ENCODE measurements at regions not wholly inside any gene's neighbourhood (a gene's known extent, or its start where the extent isn't known, plus 50 kb on each side); places are given as distances from the start of the nearest gene placed in this dataset.

DNA sequence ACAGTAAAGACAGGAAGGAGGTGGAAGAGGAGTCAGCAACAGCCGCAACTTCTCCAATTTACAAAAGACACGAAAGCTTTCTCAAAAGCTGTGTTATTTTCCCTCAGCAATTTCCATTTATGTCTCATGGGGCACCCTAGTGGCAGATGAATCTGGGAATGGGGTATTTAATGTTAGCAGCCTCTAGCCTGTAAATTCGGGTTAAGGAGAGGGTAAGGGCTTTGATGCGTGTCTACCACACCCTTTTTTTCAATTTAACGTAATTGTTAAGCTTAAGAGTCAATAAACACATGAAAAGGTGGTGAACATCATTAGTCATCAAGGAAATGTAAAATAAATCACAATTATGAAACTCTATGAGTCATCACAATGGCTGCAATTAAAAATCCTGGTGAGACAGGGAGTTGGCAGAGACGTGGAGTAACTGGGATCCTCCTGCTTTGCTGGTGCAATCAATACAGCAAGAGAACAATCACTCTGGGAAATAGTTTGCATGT lies 986.4 kb downstream of the AACS start:
- Histone ChIP-seq H3K9me2 (replicated peaks; ENCODE audit: insufficient read depth, low read length) (no peaks in the 10 kb centered on the region), H3K9me3 (ENCODE audit: low read length) (0 out of 2 replicates have a peak, but pooled peaks cover 9% of the 10 kb centered on the region), H3K79me2 (ENCODE audit: low read length) (no peaks in the 10 kb centered on the region), H3K36me3 (ENCODE audit: insufficient read depth, low read length) (no peaks in the 10 kb centered on the region), H3K4me1 (ENCODE audit: low read length) (no peaks in the 10 kb centered on the region), H3K4me2 (ENCODE audit: low read depth, low read length, poor library complexity, severe bottlenecking) (no peak overlapping the region), H3K9ac (ENCODE audit: low read length) (no peak overlapping the region), H4K20me1 (ENCODE audit: insufficient read depth, low read depth, low read length) (no peaks in the 10 kb centered on the region), H3K4me3 (ENCODE audit: low read length) (no peak overlapping the region), H3K27me3 (ENCODE audit: low read length) (no peaks in the 10 kb centered on the region), H2AFZ (ENCODE audit: low read length) (no peak overlapping the region), H3K27ac (ENCODE audit: low read length) (no peak overlapping the region)
- no peak for DNase-seq

DNA sequence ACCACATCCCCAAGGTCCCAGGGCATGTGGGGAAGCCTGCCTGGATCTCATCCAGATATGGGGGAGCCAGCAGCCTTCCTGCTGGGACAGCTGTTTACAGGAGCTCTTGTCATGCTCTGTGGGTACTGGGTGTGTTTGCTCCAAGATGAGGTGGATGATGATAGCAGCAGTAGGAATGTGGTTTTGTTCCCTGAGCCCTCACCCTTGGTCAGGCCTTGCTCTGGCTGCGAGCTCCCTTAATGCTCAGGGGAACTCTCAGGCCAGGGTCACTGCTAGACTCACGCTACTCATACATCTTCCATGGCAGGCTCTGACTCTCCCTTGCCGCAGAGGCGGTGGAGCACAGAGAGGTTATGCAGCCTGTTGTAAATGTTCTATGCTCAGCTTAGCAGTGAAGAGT lies 990.3 kb downstream of the AACS start:
- Histone ChIP-seq H3K4me2 (ENCODE audit: low read depth, low read length, poor library complexity, severe bottlenecking) (no peak overlapping the region), H2AFZ (ENCODE audit: low read length) (no peak overlapping the region), H3K79me2 (ENCODE audit: low read length) (no peaks in the 10 kb centered on the region), H3K4me1 (ENCODE audit: low read length) (no peaks in the 10 kb centered on the region), H3K27me3 (ENCODE audit: low read length) (no peaks in the 10 kb centered on the region), H3K4me3 (ENCODE audit: low read length) (no peak overlapping the region), H3K9ac (ENCODE audit: low read length) (no peak overlapping the region), H3K27ac (ENCODE audit: low read length) (no peak overlapping the region), H3K9me2 (replicated peaks; ENCODE audit: insufficient read depth, low read length) (no peaks in the 10 kb centered on the region), H3K36me3 (ENCODE audit: insufficient read depth, low read length) (no peaks in the 10 kb centered on the region), H3K9me3 (ENCODE audit: low read length) (0 out of 2 replicates have a peak, but pooled peaks cover 2% of the 10 kb centered on the region), H4K20me1 (ENCODE audit: insufficient read depth, low read depth, low read length) (no peaks in the 10 kb centered on the region)
- no peak for DNase-seq

DNA sequence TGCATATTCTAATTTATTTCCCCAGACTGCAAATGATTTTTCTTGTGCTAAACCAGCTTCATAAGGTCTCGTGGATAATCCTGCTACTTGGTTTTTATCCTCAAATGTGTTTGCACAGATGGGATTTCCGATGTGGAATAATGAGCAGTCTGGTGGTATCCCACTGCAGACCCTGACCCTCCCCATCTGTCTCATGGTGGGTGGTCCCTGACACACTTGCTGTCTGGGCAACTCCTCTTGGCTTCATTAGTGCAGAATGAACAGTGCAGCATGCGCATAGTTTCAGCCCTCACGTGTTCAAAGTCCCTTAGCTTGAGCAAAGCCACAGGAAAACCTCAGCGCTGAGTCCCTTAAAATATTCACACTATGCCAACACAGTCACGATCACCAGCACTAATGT lies 996.5 kb downstream of the AACS start:
- no peak for DNase-seq
- Histone ChIP-seq H3K27ac (ENCODE audit: low read length) (no peak overlapping the region), H2AFZ (ENCODE audit: low read length) (no peak overlapping the region), H4K20me1 (ENCODE audit: insufficient read depth, low read depth, low read length) (no peaks in the 10 kb centered on the region), H3K4me3 (ENCODE audit: low read length) (no peak overlapping the region), H3K9me3 (ENCODE audit: low read length) (no peaks in the 10 kb centered on the region), H3K4me2 (ENCODE audit: low read depth, low read length, poor library complexity, severe bottlenecking) (no peak overlapping the region), H3K79me2 (ENCODE audit: low read length) (no peaks in the 10 kb centered on the region), H3K36me3 (ENCODE audit: insufficient read depth, low read length) (no peaks in the 10 kb centered on the region), H3K9ac (ENCODE audit: low read length) (no peak overlapping the region), H3K27me3 (ENCODE audit: low read length) (no peaks in the 10 kb centered on the region), H3K4me1 (ENCODE audit: low read length) (no peaks in the 10 kb centered on the region), H3K9me2 (replicated peaks; ENCODE audit: insufficient read depth, low read length) (no peaks in the 10 kb centered on the region)

DNA sequence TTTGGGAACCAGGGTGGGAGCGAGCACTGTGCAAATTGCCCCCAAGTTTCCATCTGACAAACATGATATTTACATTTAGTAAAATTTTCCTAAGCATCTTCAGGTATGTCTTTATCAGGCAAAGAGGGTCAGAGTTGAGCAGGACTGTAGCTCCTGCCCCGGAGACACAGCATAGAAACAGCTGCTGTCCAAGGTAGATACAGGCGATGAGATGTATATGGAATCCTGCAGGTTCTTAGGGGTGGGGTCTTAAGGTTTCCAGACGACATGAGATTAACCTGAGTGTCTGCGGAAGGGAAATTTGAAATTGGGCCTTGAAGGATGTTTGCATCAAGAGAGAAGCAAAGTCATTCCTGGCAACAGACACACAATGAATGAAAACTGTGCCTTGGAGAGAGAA lies 998.8 kb downstream of the AACS start:
- Histone ChIP-seq H3K27ac (ENCODE audit: low read length) (no peak overlapping the region), H3K36me3 (ENCODE audit: insufficient read depth, low read length) (no peaks in the 10 kb centered on the region), H3K9me3 (ENCODE audit: low read length) (no peaks in the 10 kb centered on the region), H3K4me1 (ENCODE audit: low read length) (no peaks in the 10 kb centered on the region), H2AFZ (ENCODE audit: low read length) (no peak overlapping the region), H3K4me3 (ENCODE audit: low read length) (no peak overlapping the region), H3K27me3 (ENCODE audit: low read length) (no peaks in the 10 kb centered on the region), H3K9ac (ENCODE audit: low read length) (no peak overlapping the region), H3K79me2 (ENCODE audit: low read length) (no peaks in the 10 kb centered on the region), H3K9me2 (replicated peaks; ENCODE audit: insufficient read depth, low read length) (no peaks in the 10 kb centered on the region), H3K4me2 (ENCODE audit: low read depth, low read length, poor library complexity, severe bottlenecking) (no peak overlapping the region), H4K20me1 (ENCODE audit: insufficient read depth, low read depth, low read length) (no peaks in the 10 kb centered on the region)
- no peak for DNase-seq

DNA sequence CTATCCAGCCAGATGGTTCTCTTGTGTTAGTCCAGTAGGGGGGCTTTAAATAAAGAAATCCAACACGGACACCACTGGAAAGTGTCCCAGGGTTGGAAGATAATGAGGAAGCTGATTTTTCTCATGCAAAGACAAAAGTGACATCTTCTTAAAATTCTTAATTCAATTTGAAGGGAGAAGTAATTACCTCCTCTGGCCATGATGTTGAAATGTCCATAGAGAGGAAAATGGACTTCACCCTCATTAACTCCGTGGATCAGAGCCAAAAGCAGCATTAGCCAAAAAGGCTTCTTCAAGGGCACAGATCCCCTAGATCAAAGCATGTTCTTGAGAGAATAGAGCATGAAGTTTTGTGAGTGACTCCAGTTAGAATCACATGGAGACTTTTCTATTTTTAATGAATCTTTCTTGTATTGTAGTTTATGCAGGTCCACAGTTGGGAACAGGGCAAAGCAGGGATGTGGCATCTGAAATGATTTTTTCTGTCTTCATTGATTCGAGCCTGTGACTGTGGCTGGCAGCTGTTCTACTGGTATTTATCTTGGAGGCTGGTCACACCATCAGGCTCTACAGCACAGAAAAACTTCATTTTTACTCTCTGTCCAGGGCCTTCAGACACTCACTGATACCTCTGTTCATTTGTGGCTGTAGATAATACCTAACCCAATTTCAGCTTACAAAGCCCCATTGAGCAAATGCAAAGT lies 1002.5 kb downstream of the AACS start:
- no peaks in the 10 kb centered on the region for H3K79me2 ChIP-seq (ENCODE audit: low read length)
- H3K36me3 ChIP-seq (ENCODE audit: insufficient read depth, low read length): no peaks in the 10 kb centered on the region
- no peak for DNase-seq
- H4K20me1 ChIP-seq (ENCODE audit: insufficient read depth, low read depth, low read length): no peaks in the 10 kb centered on the region
- H2AFZ ChIP-seq (ENCODE audit: low read length): no peak overlapping the region
- no peak overlapping the region for H3K4me2 ChIP-seq (ENCODE audit: low read depth, low read length, poor library complexity, severe bottlenecking)
- no peak overlapping the region for H3K27ac ChIP-seq (ENCODE audit: low read length)
- H3K4me1 ChIP-seq (ENCODE audit: low read length): no peaks in the 10 kb centered on the region
- no peaks in the 10 kb centered on the region for H3K27me3 ChIP-seq (ENCODE audit: low read length)
- H3K9me2 ChIP-seq (replicated peaks; ENCODE audit: insufficient read depth, low read length): no peaks in the 10 kb centered on the region
- H3K9ac ChIP-seq (ENCODE audit: low read length): no peak overlapping the region
- H3K9me3 ChIP-seq (ENCODE audit: low read length): no peaks in the 10 kb centered on the region
- no peak overlapping the region for H3K4me3 ChIP-seq (ENCODE audit: low read length)

DNA sequence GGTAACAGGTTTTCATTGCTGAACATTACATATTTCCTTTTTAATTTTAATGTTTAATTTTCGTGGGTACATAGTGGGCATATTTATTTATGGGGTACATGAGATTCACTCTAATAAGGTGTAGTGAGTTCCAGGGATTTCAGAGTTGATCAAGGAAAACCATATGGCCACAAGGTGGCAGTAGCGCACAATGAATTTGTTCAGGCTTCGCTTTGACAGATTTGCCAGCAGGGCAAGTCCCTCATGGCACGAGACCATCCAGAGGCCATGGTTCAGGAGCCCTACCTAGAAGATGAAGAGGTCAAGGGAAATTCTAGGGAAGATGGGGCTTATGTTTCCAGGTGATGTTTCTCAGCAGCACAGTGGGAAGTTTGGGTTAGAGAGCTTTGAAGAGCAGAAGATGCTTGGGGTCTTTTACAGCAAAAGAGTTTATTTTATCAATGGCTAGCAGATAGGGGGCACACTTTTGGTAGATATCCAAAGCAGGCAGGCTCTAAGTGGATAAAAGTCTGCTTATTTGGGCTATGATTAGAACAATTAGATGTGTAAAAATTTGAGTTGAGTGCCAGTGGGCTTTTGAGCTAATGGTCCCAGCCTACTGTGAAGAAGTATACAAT lies 1004.4 kb downstream of the AACS start:
- H3K27ac ChIP-seq (ENCODE audit: low read length): no peak overlapping the region
- no peaks in the 10 kb centered on the region for H3K79me2 ChIP-seq (ENCODE audit: low read length)
- no peaks in the 10 kb centered on the region for H4K20me1 ChIP-seq (ENCODE audit: insufficient read depth, low read depth, low read length)
- no peaks in the 10 kb centered on the region for H3K27me3 ChIP-seq (ENCODE audit: low read length)
- H3K9me3 ChIP-seq (ENCODE audit: low read length): no peaks in the 10 kb centered on the region
- no peak overlapping the region for H2AFZ ChIP-seq (ENCODE audit: low read length)
- no peaks in the 10 kb centered on the region for H3K36me3 ChIP-seq (ENCODE audit: insufficient read depth, low read length)
- H3K4me1 ChIP-seq (ENCODE audit: low read length): no peaks in the 10 kb centered on the region
- no peaks in the 10 kb centered on the region for H3K9me2 ChIP-seq (replicated peaks; ENCODE audit: insufficient read depth, low read length)
- no peak overlapping the region for H3K9ac ChIP-seq (ENCODE audit: low read length)
- H3K4me2 ChIP-seq (ENCODE audit: low read depth, low read length, poor library complexity, severe bottlenecking): no peak overlapping the region
- no peak overlapping the region for H3K4me3 ChIP-seq (ENCODE audit: low read length)
- peak; percentile 91 for DNase-seq

DNA sequence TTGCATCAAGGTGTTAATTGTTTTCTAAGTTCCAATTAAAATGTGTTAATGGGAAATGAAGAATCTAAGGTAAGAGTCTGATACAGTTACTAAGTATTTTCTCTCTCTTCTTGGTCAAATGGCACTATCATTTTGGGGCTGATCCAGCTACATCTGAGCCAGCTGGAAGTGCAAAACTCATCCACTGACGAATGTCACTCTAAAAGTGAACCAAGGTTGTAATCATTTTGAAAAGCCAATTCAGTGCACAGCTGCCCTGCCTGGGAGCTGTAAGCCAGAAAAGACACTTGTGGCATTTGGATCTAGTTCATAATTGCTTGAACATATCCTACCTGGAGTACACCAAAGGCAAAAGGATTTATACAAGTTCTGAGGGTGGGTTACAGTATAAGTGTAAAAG lies 1011.3 kb downstream of the AACS start:
- Histone ChIP-seq H4K20me1 (ENCODE audit: insufficient read depth, low read depth, low read length) (no peaks in the 10 kb centered on the region), H3K27ac (ENCODE audit: low read length) (no peak overlapping the region), H3K79me2 (ENCODE audit: low read length) (no peaks in the 10 kb centered on the region), H2AFZ (ENCODE audit: low read length) (no peak overlapping the region), H3K36me3 (ENCODE audit: insufficient read depth, low read length) (no peaks in the 10 kb centered on the region), H3K4me3 (ENCODE audit: low read length) (no peak overlapping the region), H3K9me3 (ENCODE audit: low read length) (0 out of 2 replicates have a peak, but pooled peaks cover 4% of the 10 kb centered on the region), H3K4me2 (ENCODE audit: low read depth, low read length, poor library complexity, severe bottlenecking) (no peak overlapping the region), H3K4me1 (ENCODE audit: low read length) (no peaks in the 10 kb centered on the region), H3K9ac (ENCODE audit: low read length) (no peak overlapping the region), H3K9me2 (replicated peaks; ENCODE audit: insufficient read depth, low read length) (no peaks in the 10 kb centered on the region), H3K27me3 (ENCODE audit: low read length) (no peaks in the 10 kb centered on the region)
- no peak for DNase-seq

DNA sequence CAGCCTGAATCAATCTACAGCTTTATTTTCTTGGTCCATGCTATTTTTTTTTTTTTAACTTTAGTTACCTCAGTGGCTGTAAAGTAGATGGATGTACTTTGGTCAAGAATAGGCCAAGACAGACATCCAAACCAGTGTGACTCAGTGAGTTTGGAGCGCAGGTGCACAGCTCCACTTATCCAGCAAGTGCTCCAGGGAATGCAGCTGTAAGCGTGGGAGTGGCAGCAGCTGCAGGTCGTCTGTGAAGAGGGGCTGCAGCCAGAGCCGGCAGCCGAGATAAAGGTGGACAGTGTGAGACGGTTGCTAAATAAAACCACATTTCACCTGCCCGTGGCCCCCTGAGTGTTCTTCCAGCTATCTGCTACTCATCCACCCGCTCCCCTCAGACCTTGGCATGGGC lies 1018.7 kb downstream of the AACS start:
- Histone ChIP-seq H3K27me3 (ENCODE audit: low read length) (no peaks in the 10 kb centered on the region), H3K4me2 (ENCODE audit: low read depth, low read length, poor library complexity, severe bottlenecking) (no peak overlapping the region), H3K27ac (ENCODE audit: low read length) (no peak overlapping the region), H3K9ac (ENCODE audit: low read length) (no peak overlapping the region), H3K79me2 (ENCODE audit: low read length) (no peaks in the 10 kb centered on the region), H3K36me3 (ENCODE audit: insufficient read depth, low read length) (no peaks in the 10 kb centered on the region), H3K4me1 (ENCODE audit: low read length) (no peaks in the 10 kb centered on the region), H3K4me3 (ENCODE audit: low read length) (no peak overlapping the region), H3K9me3 (ENCODE audit: low read length) (0 out of 2 replicates have a peak, but pooled peaks cover 4% of the 10 kb centered on the region), H2AFZ (ENCODE audit: low read length) (no peak overlapping the region), H3K9me2 (replicated peaks; ENCODE audit: insufficient read depth, low read length) (no peaks in the 10 kb centered on the region), H4K20me1 (ENCODE audit: insufficient read depth, low read depth, low read length) (no peaks in the 10 kb centered on the region)
- DNase-seq: no peak
